Endothelial cell of umbilical vein (primary cell): ENCODE measurements at regions not wholly inside any gene's neighbourhood (a gene's known extent, or its start where the extent isn't known, plus 50 kb on each side); places are given as distances from the start of the nearest gene placed in this dataset.

Experiments
- BruUV-seq: library from RNA; stranded (reverse); fragments of 400-500 nt; replicated peaks from 2 replicates; lab custom pipeline; 2021; lab: Mats Ljungman, UMichigan
- CTCF ChIA-PET: fragments of 300-600, 350-600 bp; sonication (Branson Sonifier 250); formaldehyde crosslinking; loops from one replicate; lab custom pipeline; 2021; ENCODE audit warnings: antibody characterized with exemption, inconsistent platforms; lab: Charles Lee
- POLR2A ChIA-PET: fragments of 300-600, 350-600 bp; sonication (Branson Sonifier 250); formaldehyde crosslinking; loops from one replicate; lab custom pipeline; 2021; ENCODE audit warnings: antibody characterized with exemption, inconsistent platforms; lab: Charles Lee
- DNase-seq: peaks from one replicate; pipeline ENCODE4 v3.0.0-alpha.2; 2011; ENCODE audit warnings: low read depth, low spot score
- FAIRE-seq: peaks from 2 replicates; lab custom pipeline; 2011; peaks lifted over from hg19 to GRCh38; lab: Jason Lieb, UNC
- H2AFZ ChIP-seq: 2 replicates; pipeline ENCODE4 v1.6.0; 2012; ENCODE audit warnings: low read depth, low read length, control low read depth, inconsistent platforms
- H3K27ac ChIP-seq: 2 replicates; pipeline ENCODE4 v1.5.1; 2011; ENCODE audit warnings: low read depth, mild to moderate bottlenecking, control low read depth, low read length, moderate library complexity; ENCODE audit not compliant: insufficient read depth
- H3K27me3 ChIP-seq, 2 experiments: 2 replicates each; pipeline versions ENCODE4 v1.6.0 to v1.6.1; 2011; ENCODE audit warnings: low read length in 2 of 2, mixed read lengths in 1 of 2; ENCODE audit not compliant: control insufficient read depth in 2 of 2, insufficient read depth in 2 of 2
- H3K36me3 ChIP-seq, 2 experiments: 2 replicates in 1 of 2; 3 replicates in 1 of 2; pipeline ENCODE4 v1.5.1; 2011; ENCODE audit warnings: low read length in 2 of 2, mild to moderate bottlenecking in 1 of 2, moderate library complexity in 1 of 2; ENCODE audit not compliant: control insufficient read depth in 2 of 2, insufficient read depth in 2 of 2; ENCODE audit errors: extremely low read depth in 1 of 2
- H3K4me1 ChIP-seq: 3 replicates; pipeline ENCODE4 v1.5.1; 2011; ENCODE audit warnings: mild to moderate bottlenecking, low read length; ENCODE audit not compliant: control insufficient read depth, insufficient read depth; ENCODE audit errors: extremely low read depth
- H3K4me2 ChIP-seq: 2 replicates; pipeline ENCODE4 v1.6.1; 2011; ENCODE audit warnings: low read length, control low read depth, mixed read lengths; ENCODE audit not compliant: insufficient read depth
- H3K4me3 ChIP-seq, 3 experiments: fragments of 200-600 bp in 1 of 3; sonication (generic), shearing (Covaris generic) in 1 of 3; replicated peaks in 1 of 3; 2 replicates each; pipeline ENCODE4 v1.5.1; 2011 to 2016; ENCODE audit warnings: control low read depth in 3 of 3, low read length in 3 of 3, mild to moderate bottlenecking in 2 of 3, inconsistent platforms in 1 of 3, low read depth in 1 of 3, moderate library complexity in 1 of 3; ENCODE audit not compliant: insufficient read depth in 1 of 3
- H3K79me2 ChIP-seq: 2 replicates; pipeline ENCODE4 v1.6.0; 2012; ENCODE audit warnings: low read length, inconsistent platforms; ENCODE audit not compliant: control insufficient read depth, insufficient read depth
- H3K9ac ChIP-seq: replicated peaks from 2 replicates; pipeline ENCODE3; 2011; ENCODE audit warnings: low read length, control low read depth; ENCODE audit not compliant: insufficient read depth; ENCODE audit errors: extremely low read depth
- H3K9me1 ChIP-seq: replicated peaks from 3 replicates; pipeline ENCODE4 v1.6.0; 2011; ENCODE audit warnings: mild to moderate bottlenecking, low read length; ENCODE audit not compliant: control insufficient read depth, insufficient read depth; ENCODE audit errors: extremely low read depth
- H3K9me3 ChIP-seq: replicated peaks from 2 replicates; pipeline ENCODE4 v1.5.1; 2012; ENCODE audit warnings: low read length, inconsistent platforms; ENCODE audit not compliant: control insufficient read depth, insufficient read depth
- H4K20me1 ChIP-seq: replicated peaks from 2 replicates; pipeline ENCODE3; 2011; ENCODE audit warnings: mild to moderate bottlenecking, low read length; ENCODE audit not compliant: control insufficient read depth, insufficient read depth; ENCODE audit errors: extremely low read depth
- CTCF ChIP-seq, 2 donors: IDR thresholded peaks; 1 replicate in 1 of 2; 2 replicates in 1 of 2; pipeline ENCODE4 v1.5.1; 2011; ENCODE audit warnings: low read length in 2 of 2, mild to moderate bottlenecking in 2 of 2, moderate library complexity in 2 of 2, control low read depth in 1 of 2, inconsistent platforms in 1 of 2, low read depth in 1 of 2; ENCODE audit not compliant: insufficient read depth in 1 of 2; ENCODE audit errors: extremely low read depth in 1 of 2
- EZH2 ChIP-seq: IDR thresholded peaks from 2 replicates; pipeline ENCODE4 v1.6.1; 2012; ENCODE audit warnings: borderline replicate concordance, low read depth, mild to moderate bottlenecking, moderate library complexity, low read length, inconsistent platforms; ENCODE audit not compliant: severe bottlenecking
- FOS ChIP-seq: IDR thresholded peaks from 2 replicates; pipeline ENCODE4 v1.6.1; 2011; ENCODE audit warnings: mild to moderate bottlenecking, low read length, moderate library complexity, borderline replicate concordance; ENCODE audit not compliant: insufficient read depth
- GATA2 ChIP-seq: IDR thresholded peaks from 2 replicates; pipeline ENCODE4 v1.7.0; 2011; ENCODE audit warnings: low read depth, mild to moderate bottlenecking, moderate library complexity, mixed read lengths, low read length; ENCODE audit not compliant: insufficient read length, insufficient read depth
- JUN ChIP-seq: IDR thresholded peaks from 2 replicates; pipeline ENCODE4 v1.6.1; 2011; ENCODE audit warnings: borderline replicate concordance, low read depth; ENCODE audit not compliant: insufficient read length, insufficient read depth
- MYC ChIP-seq: IDR thresholded peaks from one replicate; pipeline ENCODE4 v1.6.1; 2011; ENCODE audit warnings: mild to moderate bottlenecking, low read depth, low read length
- POLR2A ChIP-seq: IDR thresholded peaks from 2 replicates; pipeline ENCODE4 v1.6.1; 2012; ENCODE audit warnings: low read depth, mild to moderate bottlenecking, control low read depth, low read length
- POLR2AphosphoS5 ChIP-seq: IDR thresholded peaks from 2 replicates; pipeline ENCODE4 v1.6.1; 2012; ENCODE audit warnings: low read depth, mild to moderate bottlenecking, control low read depth, low read length, moderate library complexity; ENCODE audit not compliant: insufficient read depth
- dilution Hi-C: fragments of 300-500 bp; cut with MboI; formaldehyde crosslinking; loops from one replicate; pipeline ENCODE4 v1.15.0; 2019; ENCODE audit warnings: low sequenced_read_pairs; ENCODE audit not compliant: extremely low pct_ligation_motif_present
- intact Hi-C: fragments of 100-400 bp; cut with micrococcal nuclease; formaldehyde crosslinking; loops from one replicate; pipeline ENCODE4 v1.10.0; 2022
- TF ChIP-seq, protein P1 (sequence below): IDR thresholded peaks from 2 replicates; pipeline ENCODE4 v1.6.1; 2011; ENCODE audit not compliant: insufficient read depth, insufficient read length

- CTCF ChIA-PET = no interaction called here
- Histone ChIP-seq H3K79me2 (no peaks in the 10 kb centered on the region), H3K27ac (no peak overlapping the region), H3K27me3 (no peaks in the 10 kb centered on the region), H4K20me1 (no peaks in the 10 kb centered on the region), H3K9me3 (no peaks in the 10 kb centered on the region), H3K4me2 (no peak overlapping the region), H3K9ac (no peak overlapping the region), H3K4me3 (no peak overlapping the region), H3K36me3 (no peaks in the 10 kb centered on the region), H3K9me1 (no peaks in the 10 kb centered on the region), H3K4me1 (no peaks in the 10 kb centered on the region), H2AFZ (no peak overlapping the region)
- DNase-seq (no peak), FAIRE-seq (no peak)
- dilution Hi-C loops = no loop called here
- TF ChIP-seq JUN (no peak), GATA2 (no peak), POLR2AphosphoS5 (no peak), CTCF (IDR thresholded peaks at IDR 0.05; ENCODE audit: extremely low read depth in 1 of 2, insufficient read depth in 1 of 2, low read depth in 1 of 2, low read length in 2 of 2) (no peak), POLR2A (no peak), MYC (no peak), EZH2 (no peak), FOS (no peak)
- TF ChIP-seq, protein P1, sequence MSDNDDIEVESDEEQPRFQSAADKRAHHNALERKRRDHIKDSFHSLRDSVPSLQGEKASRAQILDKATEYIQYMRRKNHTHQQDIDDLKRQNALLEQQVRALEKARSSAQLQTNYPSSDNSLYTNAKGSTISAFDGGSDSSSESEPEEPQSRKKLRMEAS = no peak
- intact Hi-C loops = no loop called here
- no TSS peak for BruUV-seq
- POLR2A ChIA-PET = no interaction called here
Observed at GRCh38 chr1:36665478-36666080, 182.9 kb upstream of the CSF3R start.
